ENCODE measurements at regions not wholly inside any gene's neighbourhood (a gene's known extent, or its start where the extent isn't known, plus 50 kb on each side); places are given as distances from the start of the nearest gene placed in this dataset.

DNA sequence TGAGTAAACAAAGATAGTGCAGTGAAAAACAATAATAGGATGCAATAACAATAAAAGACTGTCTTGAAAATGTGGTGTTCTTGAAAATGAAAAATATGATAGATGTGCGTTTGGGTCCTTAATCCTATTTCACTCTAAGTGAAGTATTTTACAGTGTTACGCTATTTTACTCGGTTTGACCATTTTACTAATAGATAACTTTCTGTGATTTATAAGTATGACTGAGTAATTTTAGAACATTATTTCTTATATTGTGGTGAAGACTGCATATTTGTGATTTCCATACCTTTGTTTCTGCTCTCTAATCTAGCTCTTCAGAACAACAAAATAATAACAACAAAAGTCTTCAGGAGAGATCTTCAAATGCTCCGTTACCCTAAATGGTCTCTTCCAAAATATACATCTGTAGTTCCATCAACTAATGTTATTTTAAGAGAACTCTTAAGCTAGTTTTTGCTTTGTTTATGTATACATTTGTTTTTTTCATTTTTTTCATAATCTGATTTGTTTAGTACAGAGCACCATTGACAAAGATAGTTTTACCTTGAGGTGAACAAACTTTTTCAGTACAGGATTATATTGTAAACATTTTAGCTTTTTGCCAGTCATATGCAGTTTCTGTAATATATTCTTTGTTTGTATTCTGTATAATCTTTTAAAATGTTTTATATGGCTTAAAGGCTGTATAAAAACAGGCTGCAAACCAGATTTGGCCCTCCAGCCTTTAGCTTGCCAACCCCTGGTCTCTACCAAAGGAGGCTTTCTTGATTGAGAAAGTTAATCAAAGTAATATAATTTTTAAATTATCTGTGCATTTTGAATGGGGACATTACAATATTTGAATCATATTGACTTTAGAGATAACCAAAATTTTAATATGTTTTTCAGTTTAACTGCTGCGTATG is 1572.7 kb upstream of the PRR20A start (continued):
- TF ChIP-seq, protein P1, sequence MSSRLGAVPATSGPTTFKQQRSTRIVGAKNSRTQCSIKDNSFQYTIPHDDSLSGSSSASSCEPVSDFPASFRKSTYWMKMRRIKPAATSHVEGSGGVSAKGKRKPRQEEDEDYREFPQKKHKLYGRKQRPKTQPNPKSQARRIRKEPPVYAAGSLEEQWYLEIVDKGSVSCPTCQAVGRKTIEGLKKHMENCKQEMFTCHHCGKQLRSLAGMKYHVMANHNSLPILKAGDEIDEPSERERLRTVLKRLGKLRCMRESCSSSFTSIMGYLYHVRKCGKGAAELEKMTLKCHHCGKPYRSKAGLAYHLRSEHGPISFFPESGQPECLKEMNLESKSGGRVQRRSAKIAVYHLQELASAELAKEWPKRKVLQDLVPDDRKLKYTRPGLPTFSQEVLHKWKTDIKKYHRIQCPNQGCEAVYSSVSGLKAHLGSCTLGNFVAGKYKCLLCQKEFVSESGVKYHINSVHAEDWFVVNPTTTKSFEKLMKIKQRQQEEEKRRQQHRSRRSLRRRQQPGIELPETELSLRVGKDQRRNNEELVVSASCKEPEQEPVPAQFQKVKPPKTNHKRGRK (CRISPR knock-in tag; IDR thresholded peaks at IDR 0.05; ENCODE audit: borderline replicate concordance) = no peak
- no peak for TF ChIP-seq SMAD4 (CRISPR knock-in tag; IDR thresholded peaks at IDR 0.05)
- TF ChIP-seq PRRX2 (CRISPR knock-in tag; IDR thresholded peaks at IDR 0.05) = peak; percentile 86
- TF ChIP-seq, protein P2, sequence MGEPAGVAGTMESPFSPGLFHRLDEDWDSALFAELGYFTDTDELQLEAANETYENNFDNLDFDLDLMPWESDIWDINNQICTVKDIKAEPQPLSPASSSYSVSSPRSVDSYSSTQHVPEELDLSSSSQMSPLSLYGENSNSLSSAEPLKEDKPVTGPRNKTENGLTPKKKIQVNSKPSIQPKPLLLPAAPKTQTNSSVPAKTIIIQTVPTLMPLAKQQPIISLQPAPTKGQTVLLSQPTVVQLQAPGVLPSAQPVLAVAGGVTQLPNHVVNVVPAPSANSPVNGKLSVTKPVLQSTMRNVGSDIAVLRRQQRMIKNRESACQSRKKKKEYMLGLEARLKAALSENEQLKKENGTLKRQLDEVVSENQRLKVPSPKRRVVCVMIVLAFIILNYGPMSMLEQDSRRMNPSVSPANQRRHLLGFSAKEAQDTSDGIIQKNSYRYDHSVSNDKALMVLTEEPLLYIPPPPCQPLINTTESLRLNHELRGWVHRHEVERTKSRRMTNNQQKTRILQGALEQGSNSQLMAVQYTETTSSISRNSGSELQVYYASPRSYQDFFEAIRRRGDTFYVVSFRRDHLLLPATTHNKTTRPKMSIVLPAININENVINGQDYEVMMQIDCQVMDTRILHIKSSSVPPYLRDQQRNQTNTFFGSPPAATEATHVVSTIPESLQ (CRISPR knock-in tag; IDR thresholded peaks at IDR 0.05) = no peak
- TF ChIP-seq, protein P3, sequence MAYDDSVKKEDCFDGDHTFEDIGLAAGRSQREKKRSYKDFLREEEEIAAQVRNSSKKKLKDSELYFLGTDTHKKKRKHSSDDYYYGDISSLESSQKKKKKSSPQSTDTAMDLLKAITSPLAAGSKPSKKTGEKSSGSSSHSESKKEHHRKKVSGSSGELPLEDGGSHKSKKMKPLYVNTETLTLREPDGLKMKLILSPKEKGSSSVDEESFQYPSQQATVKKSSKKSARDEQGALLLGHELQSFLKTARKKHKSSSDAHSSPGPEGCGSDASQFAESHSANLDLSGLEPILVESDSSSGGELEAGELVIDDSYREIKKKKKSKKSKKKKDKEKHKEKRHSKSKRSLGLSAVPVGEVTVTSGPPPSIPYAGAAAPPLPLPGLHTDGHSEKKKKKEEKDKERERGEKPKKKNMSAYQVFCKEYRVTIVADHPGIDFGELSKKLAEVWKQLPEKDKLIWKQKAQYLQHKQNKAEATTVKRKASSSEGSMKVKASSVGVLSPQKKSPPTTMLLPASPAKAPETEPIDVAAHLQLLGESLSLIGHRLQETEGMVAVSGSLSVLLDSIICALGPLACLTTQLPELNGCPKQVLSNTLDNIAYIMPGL (CRISPR knock-in tag; IDR thresholded peaks at IDR 0.05) = no peak
- TF ChIP-seq, protein P4, sequence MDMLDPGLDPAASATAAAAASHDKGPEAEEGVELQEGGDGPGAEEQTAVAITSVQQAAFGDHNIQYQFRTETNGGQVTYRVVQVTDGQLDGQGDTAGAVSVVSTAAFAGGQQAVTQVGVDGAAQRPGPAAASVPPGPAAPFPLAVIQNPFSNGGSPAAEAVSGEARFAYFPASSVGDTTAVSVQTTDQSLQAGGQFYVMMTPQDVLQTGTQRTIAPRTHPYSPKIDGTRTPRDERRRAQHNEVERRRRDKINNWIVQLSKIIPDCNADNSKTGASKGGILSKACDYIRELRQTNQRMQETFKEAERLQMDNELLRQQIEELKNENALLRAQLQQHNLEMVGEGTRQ (CRISPR knock-in tag; IDR thresholded peaks at IDR 0.05) = no peak
- TF ChIP-seq ZBTB21 (CRISPR knock-in tag; IDR thresholded peaks at IDR 0.05; ENCODE audit: borderline replicate concordance) = no peak
- TF ChIP-seq, protein P5, sequence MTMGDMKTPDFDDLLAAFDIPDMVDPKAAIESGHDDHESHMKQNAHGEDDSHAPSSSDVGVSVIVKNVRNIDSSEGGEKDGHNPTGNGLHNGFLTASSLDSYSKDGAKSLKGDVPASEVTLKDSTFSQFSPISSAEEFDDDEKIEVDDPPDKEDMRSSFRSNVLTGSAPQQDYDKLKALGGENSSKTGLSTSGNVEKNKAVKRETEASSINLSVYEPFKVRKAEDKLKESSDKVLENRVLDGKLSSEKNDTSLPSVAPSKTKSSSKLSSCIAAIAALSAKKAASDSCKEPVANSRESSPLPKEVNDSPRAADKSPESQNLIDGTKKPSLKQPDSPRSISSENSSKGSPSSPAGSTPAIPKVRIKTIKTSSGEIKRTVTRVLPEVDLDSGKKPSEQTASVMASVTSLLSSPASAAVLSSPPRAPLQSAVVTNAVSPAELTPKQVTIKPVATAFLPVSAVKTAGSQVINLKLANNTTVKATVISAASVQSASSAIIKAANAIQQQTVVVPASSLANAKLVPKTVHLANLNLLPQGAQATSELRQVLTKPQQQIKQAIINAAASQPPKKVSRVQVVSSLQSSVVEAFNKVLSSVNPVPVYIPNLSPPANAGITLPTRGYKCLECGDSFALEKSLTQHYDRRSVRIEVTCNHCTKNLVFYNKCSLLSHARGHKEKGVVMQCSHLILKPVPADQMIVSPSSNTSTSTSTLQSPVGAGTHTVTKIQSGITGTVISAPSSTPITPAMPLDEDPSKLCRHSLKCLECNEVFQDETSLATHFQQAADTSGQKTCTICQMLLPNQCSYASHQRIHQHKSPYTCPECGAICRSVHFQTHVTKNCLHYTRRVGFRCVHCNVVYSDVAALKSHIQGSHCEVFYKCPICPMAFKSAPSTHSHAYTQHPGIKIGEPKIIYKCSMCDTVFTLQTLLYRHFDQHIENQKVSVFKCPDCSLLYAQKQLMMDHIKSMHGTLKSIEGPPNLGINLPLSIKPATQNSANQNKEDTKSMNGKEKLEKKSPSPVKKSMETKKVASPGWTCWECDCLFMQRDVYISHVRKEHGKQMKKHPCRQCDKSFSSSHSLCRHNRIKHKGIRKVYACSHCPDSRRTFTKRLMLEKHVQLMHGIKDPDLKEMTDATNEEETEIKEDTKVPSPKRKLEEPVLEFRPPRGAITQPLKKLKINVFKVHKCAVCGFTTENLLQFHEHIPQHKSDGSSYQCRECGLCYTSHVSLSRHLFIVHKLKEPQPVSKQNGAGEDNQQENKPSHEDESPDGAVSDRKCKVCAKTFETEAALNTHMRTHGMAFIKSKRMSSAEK (CRISPR knock-in tag; IDR thresholded peaks at IDR 0.05; ENCODE audit: borderline replicate concordance) = peak; percentile 35; the same call in 1 of the 2 replicates
- TF ChIP-seq CBFB (CRISPR knock-in tag; IDR thresholded peaks at IDR 0.05; ENCODE audit: low read depth) = no peak
- peak; percentile 81; the same call in 1 of the 2 replicates for TF ChIP-seq ZNF671 (CRISPR knock-in tag; IDR thresholded peaks at IDR 0.05)
- no peak for TF ChIP-seq GRHL2 (CRISPR knock-in tag; IDR thresholded peaks at IDR 0.05; ENCODE audit: insufficient replicate concordance, severe bottlenecking)

DNA sequence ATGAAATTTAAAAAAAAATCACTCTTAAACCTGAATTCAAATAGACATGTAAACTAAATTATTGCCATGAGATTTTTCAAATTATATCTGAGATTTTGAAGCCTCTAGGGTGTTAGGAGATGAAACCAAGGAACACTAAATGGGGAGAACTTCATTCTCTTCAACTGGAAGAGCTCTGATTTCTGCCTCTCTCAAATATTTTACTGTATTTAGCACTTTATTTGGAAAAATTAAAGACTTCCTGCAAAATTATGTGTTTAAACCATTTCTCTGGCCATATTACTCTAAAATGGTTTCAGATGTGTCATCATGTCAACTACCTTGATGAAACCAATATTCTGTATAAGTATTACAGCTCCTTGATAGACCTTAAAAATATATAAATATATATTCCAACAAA is 1571.6 kb upstream of the PRR20A start:
- peaks cover 57% of the 10 kb centered on the region for H3K4me1 Mint-ChIP-seq
- no peak overlapping the region for H3K4me3 Mint-ChIP-seq
- no peak for DNase-seq (ENCODE audit: low spot score)
- no peaks in the 10 kb centered on the region for H3K9me3 Mint-ChIP-seq
- H3K27ac Mint-ChIP-seq = no peak overlapping the region
- H3K36me3 Mint-ChIP-seq = peaks cover 3% of the 10 kb centered on the region
- ATAC-seq = no peak
- H3K27me3 Mint-ChIP-seq (ENCODE audit: low read depth) = no peaks in the 10 kb centered on the region
- ChIA-PET POLR2A (interaction anchor here (0.6 kb wide), 1 partner anchor 504 kb away, joined by 4 read pairs; no protein-coding TSS in a partner anchor), CTCF (no interaction called here)
- TF ChIP-seq RORB (CRISPR knock-in tag; IDR thresholded peaks at IDR 0.05) (no peak), GABPB1 (CRISPR knock-in tag; IDR thresholded peaks at IDR 0.05) (no peak), ELF4 (CRISPR knock-in tag; IDR thresholded peaks at IDR 0.05; ENCODE audit: low read depth) (no peak), ZNF671 (CRISPR knock-in tag; IDR thresholded peaks at IDR 0.05) (peak; percentile 89; the same call in 1 of the 2 replicates), ATF1 (CRISPR knock-in tag; IDR thresholded peaks at IDR 0.05) (no peak), FOXJ3 (CRISPR knock-in tag; IDR thresholded peaks at IDR 0.05; ENCODE audit: borderline replicate concordance) (no peak), FOXK1 (CRISPR knock-in tag; IDR thresholded peaks at IDR 0.05) (no peak), EMX1 (CRISPR knock-in tag; IDR thresholded peaks at IDR 0.05) (peak; percentile 93)
- TF ChIP-seq, protein P6, sequence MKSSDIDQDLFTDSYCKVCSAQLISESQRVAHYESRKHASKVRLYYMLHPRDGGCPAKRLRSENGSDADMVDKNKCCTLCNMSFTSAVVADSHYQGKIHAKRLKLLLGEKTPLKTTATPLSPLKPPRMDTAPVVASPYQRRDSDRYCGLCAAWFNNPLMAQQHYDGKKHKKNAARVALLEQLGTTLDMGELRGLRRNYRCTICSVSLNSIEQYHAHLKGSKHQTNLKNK (CRISPR knock-in tag; IDR thresholded peaks at IDR 0.05) = peak; percentile 91
- TF ChIP-seq, protein P1 (CRISPR knock-in tag; IDR thresholded peaks at IDR 0.05; ENCODE audit: borderline replicate concordance) = no peak
- TF ChIP-seq, protein P7, sequence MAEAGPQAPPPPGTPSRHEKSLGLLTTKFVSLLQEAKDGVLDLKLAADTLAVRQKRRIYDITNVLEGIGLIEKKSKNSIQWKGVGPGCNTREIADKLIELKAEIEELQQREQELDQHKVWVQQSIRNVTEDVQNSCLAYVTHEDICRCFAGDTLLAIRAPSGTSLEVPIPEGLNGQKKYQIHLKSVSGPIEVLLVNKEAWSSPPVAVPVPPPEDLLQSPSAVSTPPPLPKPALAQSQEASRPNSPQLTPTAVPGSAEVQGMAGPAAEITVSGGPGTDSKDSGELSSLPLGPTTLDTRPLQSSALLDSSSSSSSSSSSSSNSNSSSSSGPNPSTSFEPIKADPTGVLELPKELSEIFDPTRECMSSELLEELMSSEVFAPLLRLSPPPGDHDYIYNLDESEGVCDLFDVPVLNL (CRISPR knock-in tag; IDR thresholded peaks at IDR 0.05; ENCODE audit: borderline replicate concordance, low read depth) = no peak
